ENCODE measurements at regions not wholly inside any gene's neighbourhood (a gene's known extent, or its start where the extent isn't known, plus 50 kb on each side); places are given as distances from the start of the nearest gene placed in this dataset.

DNA sequence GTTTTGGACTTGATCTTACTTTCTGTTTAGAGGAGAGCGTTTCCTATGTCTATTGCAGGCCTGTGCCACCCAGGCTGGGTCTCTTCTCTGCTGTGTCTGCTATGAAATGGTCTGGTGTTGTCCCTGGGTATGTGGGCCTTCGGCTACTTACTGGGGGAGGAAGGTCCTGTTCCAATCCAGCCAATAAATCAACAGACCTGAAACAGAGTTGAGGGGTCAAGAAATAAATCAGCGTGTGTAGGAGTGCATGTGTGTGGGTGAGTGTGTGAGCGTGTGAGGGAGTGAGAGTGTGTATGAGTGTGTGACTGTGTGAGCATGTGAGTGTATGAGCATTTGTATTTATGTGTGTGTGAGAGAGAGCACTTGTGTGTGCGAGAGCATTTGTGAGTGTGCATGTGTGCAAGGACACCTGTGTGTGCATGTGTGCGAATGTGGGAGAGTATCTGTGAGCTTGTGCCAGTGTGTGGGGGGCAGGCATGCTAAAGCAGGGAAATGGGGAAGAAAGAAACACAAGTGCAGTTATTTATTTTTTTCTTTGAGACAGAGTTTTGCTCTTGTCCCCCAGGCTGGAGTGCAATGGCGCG lies 86.3 kb upstream of the PMEPA1 start:
- no peak for DNase-seq (ENCODE audit: extremely low read depth, low read depth)
- TF ChIP-seq CTCF (IDR thresholded peaks at IDR 0.05; ENCODE audit: low read depth, low read length): no peak

GRCh38 chr20:57795342-57795697 lies 85.5 kb upstream of the PMEPA1 start:
- DNase-seq (ENCODE audit: extremely low read depth, low read depth): no peak

GRCh38 chr20:57794600-57795341 lies 85.0 kb upstream of the PMEPA1 start:
- no peak for DNase-seq (ENCODE audit: extremely low read depth, low read depth)
- no peak for TF ChIP-seq CTCF (IDR thresholded peaks at IDR 0.05; ENCODE audit: low read depth, low read length)

More at GRCh38 chr20:57795342-57795697, 85.5 kb upstream of the PMEPA1 start:
- no peak for TF ChIP-seq CTCF (IDR thresholded peaks at IDR 0.05; ENCODE audit: low read depth, low read length)

DNA sequence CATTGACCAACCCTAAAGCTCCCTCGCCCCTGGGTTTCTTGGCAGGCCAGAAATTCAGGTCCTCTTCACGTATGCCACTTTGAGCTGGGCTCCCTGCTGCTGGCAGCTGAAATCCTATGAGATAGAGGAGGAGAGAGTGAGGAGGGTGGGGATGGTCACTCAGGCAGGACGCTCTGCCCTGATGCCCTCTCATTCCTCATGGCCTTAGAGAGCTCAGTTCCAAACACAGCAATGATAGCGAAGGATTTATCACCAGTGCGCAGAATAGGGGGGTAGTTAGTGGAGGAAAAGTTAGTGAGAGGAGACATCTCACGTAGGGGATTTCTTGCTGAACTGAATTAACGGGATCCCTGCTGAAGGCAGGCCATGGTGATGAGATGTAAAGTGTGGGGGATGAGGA lies 84.2 kb upstream of the PMEPA1 start:
- no peak for TF ChIP-seq CTCF (IDR thresholded peaks at IDR 0.05; ENCODE audit: low read depth, low read length)
- no peak for DNase-seq (ENCODE audit: extremely low read depth, low read depth)

- no peak for TF ChIP-seq CTCF (IDR thresholded peaks at IDR 0.05; ENCODE audit: low read depth, low read length)
- DNase-seq (ENCODE audit: extremely low read depth, low read depth): no peak
Observed at GRCh38 chr20:57793421-57793820, 83.6 kb upstream of the PMEPA1 start.

GRCh38 chr20:57792386-57793080 lies 82.7 kb upstream of the PMEPA1 start:
- TF ChIP-seq CTCF (IDR thresholded peaks at IDR 0.05; ENCODE audit: low read depth, low read length): no peak
- no peak for DNase-seq (ENCODE audit: extremely low read depth, low read depth)

DNA sequence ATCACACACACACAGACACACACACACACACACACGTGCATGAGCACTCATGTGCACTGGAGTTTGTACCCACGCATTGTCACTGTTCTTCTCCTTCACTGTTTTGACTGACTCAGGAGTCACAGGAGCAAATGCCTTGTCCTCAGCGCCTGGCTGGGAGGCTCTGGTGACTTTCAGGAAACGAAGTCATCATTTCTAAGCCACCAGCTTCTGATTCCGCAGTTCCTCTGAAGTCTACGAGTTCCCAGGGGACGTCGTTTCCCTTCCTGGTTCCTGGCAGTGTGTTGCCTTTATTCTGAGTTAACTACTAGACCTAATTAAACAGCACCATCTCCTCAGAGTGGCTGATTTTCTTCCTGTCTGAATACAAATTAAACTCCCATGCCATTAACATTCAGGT lies 82.2 kb upstream of the PMEPA1 start:
- DNase-seq (ENCODE audit: extremely low read depth, low read depth): no peak
- TF ChIP-seq CTCF (IDR thresholded peaks at IDR 0.05; ENCODE audit: low read depth, low read length): no peak
